GM21723 (cell line): ENCODE measurements at regions not wholly inside any gene's neighbourhood (a gene's known extent, or its start where the extent isn't known, plus 50 kb on each side); places are given as distances from the start of the nearest gene placed in this dataset.

Source experiments
- ATAC-seq: cut with Tn5 transposase; IDR thresholded peaks from one replicate; pipeline ENCODE4 v1.9.1; 2021; ENCODE audit warnings: mild to moderate bottlenecking, moderate library complexity; ENCODE audit not compliant: unreplicated experiment

GRCh38 chr1:98428864-98429263 is 232.7 kb upstream of the SNX7 start:
- ATAC-seq = no peak

- ATAC-seq = no peak
These were observed 233.9 kb upstream of the SNX7 start for GRCh38 chr1:98427664-98428063.

GRCh38 chr1:98426092-98426491 is 235.4 kb upstream of the SNX7 start:
- ATAC-seq = no peak

GRCh38 chr1:98422816-98423215 is 238.7 kb upstream of the SNX7 start:
- ATAC-seq = no peak

- ATAC-seq = no peak
These were observed 240.5 kb upstream of the SNX7 start for GRCh38 chr1:98421085-98421435.

- ATAC-seq = no peak
These were observed 241.0 kb upstream of the SNX7 start for GRCh38 chr1:98420376-98421084.

- ATAC-seq = no peak
These were observed 243.7 kb upstream of the SNX7 start for GRCh38 chr1:98417820-98418219.

- no peak for ATAC-seq
These were observed 251.4 kb upstream of the SNX7 start for GRCh38 chr1:98410082-98410481.

GRCh38 chr1:98406352-98407088 is 255.0 kb upstream of the SNX7 start:
- ATAC-seq = no peak

GRCh38 chr1:98405581-98406074 is 255.9 kb upstream of the SNX7 start:
- peak; percentile 76 for ATAC-seq

GRCh38 chr1:98404866-98405265 is 256.7 kb upstream of the SNX7 start:
- no peak for ATAC-seq

- ATAC-seq = no peak
These were observed 257.5 kb upstream of the SNX7 start for GRCh38 chr1:98403963-98404480.

GRCh38 chr1:98402860-98403259 is 258.7 kb upstream of the SNX7 start:
- no peak for ATAC-seq

GRCh38 chr1:98400446-98400845 is 261.1 kb upstream of the SNX7 start:
- ATAC-seq = no peak

GRCh38 chr1:98399218-98399617 is 262.3 kb upstream of the SNX7 start:
- no peak for ATAC-seq

GRCh38 chr1:98398649-98399048 is 262.9 kb upstream of the SNX7 start:
- ATAC-seq = no peak

GRCh38 chr1:98398092-98398491 is 263.4 kb upstream of the SNX7 start:
- ATAC-seq = no peak

- ATAC-seq = no peak
These were observed 267.8 kb upstream of the SNX7 start for GRCh38 chr1:98393719-98394118.

- ATAC-seq = no peak
These were observed 270.3 kb upstream of the SNX7 start for GRCh38 chr1:98391175-98391574.

GRCh38 chr1:98389809-98390208 is 271.7 kb upstream of the SNX7 start:
- ATAC-seq = no peak

GRCh38 chr1:98388441-98388840 is 273.1 kb upstream of the SNX7 start:
- ATAC-seq = no peak

- no peak for ATAC-seq
These were observed 273.8 kb upstream of the SNX7 start for GRCh38 chr1:98387701-98388100.
